OCI-LY1 (cell line): ENCODE measurements at regions not wholly inside any gene's neighbourhood (a gene's known extent, or its start where the extent isn't known, plus 50 kb on each side); places are given as distances from the start of the nearest gene placed in this dataset.

Experiments used
- H2AFZ ChIP-seq: fragments of 200-600 bp; sonication (generic), shearing (Covaris generic); 2 replicates; pipeline ENCODE4 v1.6.0; 2014; ENCODE audit warnings: antibody characterized with exemption, mild to moderate bottlenecking, low read length
- H3F3A ChIP-seq: fragments of 200-600 bp; sonication (generic), shearing (Covaris generic); 2 replicates; pipeline ENCODE4 v1.6.0; 2014; ENCODE audit warnings: mild to moderate bottlenecking, antibody characterized with exemption, low read length, moderate library complexity; ENCODE audit not compliant: insufficient read depth
- H3K27ac ChIP-seq: fragments of 200-600 bp; sonication (generic); 2 replicates; pipeline ENCODE4 v1.5.1; 2014; ENCODE audit warnings: low read length, mixed run types, mild to moderate bottlenecking, low read depth; ENCODE audit not compliant: poor library complexity, severe bottlenecking
- H3K27me3 ChIP-seq: fragments of 200-600 bp; sonication (generic); 2 replicates; pipeline ENCODE4 v1.6.0; 2014; ENCODE audit warnings: antibody characterized with exemption, mild to moderate bottlenecking, low read length, moderate library complexity; ENCODE audit not compliant: insufficient read depth
- H3K36me3 ChIP-seq: fragments of 200-600 bp; sonication (generic); 2 replicates; pipeline ENCODE4 v1.6.1; 2014; ENCODE audit warnings: mild to moderate bottlenecking, antibody characterized with exemption, low read length, moderate library complexity, mixed read lengths; ENCODE audit not compliant: insufficient read depth
- H3K4me1 ChIP-seq: fragments of 200-600 bp; sonication (generic); 2 replicates; pipeline ENCODE4 v1.5.1; 2014; ENCODE audit warnings: mild to moderate bottlenecking, low read length, moderate library complexity; ENCODE audit not compliant: insufficient read depth, severe bottlenecking
- H3K4me2 ChIP-seq: fragments of 200-600 bp; sonication (generic), shearing (Covaris generic); 2 replicates; pipeline ENCODE4 v1.6.1; 2014; ENCODE audit warnings: low read length
- H3K4me3 ChIP-seq: fragments of 200-600 bp; sonication (generic); 2 replicates; pipeline ENCODE4 v1.5.1; 2014; ENCODE audit warnings: low read length, low read depth, mild to moderate bottlenecking, mixed read lengths; ENCODE audit not compliant: poor library complexity, severe bottlenecking
- H3K79me2 ChIP-seq: fragments of 200-600 bp; shearing (Covaris generic); 2 replicates; pipeline ENCODE4 v1.6.1; 2016; ENCODE audit warnings: mixed run types, low read length, mixed read lengths; ENCODE audit not compliant: insufficient read depth
- H3K9ac ChIP-seq: fragments of 200-600 bp; sonication (generic), shearing (Covaris generic); 2 replicates; pipeline ENCODE4 v1.6.1; 2014; ENCODE audit warnings: mild to moderate bottlenecking, low read length, mixed read lengths
- H3K9me2 ChIP-seq: fragments of 200-600 bp; sonication (generic), shearing (Covaris generic); 2 replicates; pipeline ENCODE4 v1.6.1; 2014; ENCODE audit warnings: low read depth, mild to moderate bottlenecking, low read length, mixed read lengths
- H3K9me3 ChIP-seq: fragments of 200-600 bp; shearing (Covaris generic); 2 replicates; pipeline ENCODE4 v1.6.1; 2014; ENCODE audit warnings: low read length, mixed read lengths
- H4K20me1 ChIP-seq: fragments of 200-600 bp; sonication (generic), shearing (Covaris generic); 2 replicates; pipeline ENCODE4 v1.6.0; 2016; ENCODE audit warnings: mild to moderate bottlenecking, low read length; ENCODE audit not compliant: insufficient read depth
- EZH2 ChIP-seq: fragments of 200-600 bp; sonication (generic), shearing (Covaris generic); IDR thresholded peaks from 2 replicates; pipeline ENCODE4 v1.8.0; 2017; ENCODE audit warnings: borderline replicate concordance, mixed run types, mild to moderate bottlenecking, antibody characterized with exemption, low read length, moderate library complexity, mixed read lengths
- TF ChIP-seq, protein P1 (sequence below): fragments of 200-600 bp; sonication (generic), shearing (Covaris generic); IDR thresholded peaks from 2 replicates; pipeline ENCODE4 v1.5.1; 2017; ENCODE audit warnings: mild to moderate bottlenecking, antibody characterized with exemption, low read length, moderate library complexity, mixed read lengths

DNA sequence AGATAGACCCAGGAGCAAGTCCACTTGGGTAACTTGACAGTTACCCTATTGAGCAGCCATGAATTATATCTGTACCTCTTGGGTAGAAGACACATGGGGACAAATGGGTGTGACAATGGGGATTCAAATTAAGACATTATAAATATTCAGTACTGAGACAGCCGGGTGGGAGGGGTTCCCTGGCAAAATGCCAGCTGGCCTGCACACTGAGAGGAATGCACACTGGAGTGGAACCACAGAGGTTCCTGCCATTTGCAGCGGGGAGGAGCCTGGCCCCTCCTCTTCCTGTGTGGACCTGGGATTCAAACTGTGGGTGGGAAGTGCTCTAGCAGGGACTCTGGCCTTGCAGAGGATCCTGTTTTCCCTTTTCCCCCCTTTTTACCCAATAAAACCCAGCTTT is 118.7 kb upstream of the CDKN3 start:
- H3K27me3 ChIP-seq = no peaks in the 10 kb centered on the region
- H3K27ac ChIP-seq = no peak overlapping the region
- no peak overlapping the region for H3K4me2 ChIP-seq
- no peak overlapping the region for H3K4me3 ChIP-seq
- H3K9me3 ChIP-seq = no peaks in the 10 kb centered on the region
- H3F3A ChIP-seq = no peaks in the 10 kb centered on the region
- H3K9me2 ChIP-seq = no peaks in the 10 kb centered on the region
- no peaks in the 10 kb centered on the region for H3K4me1 ChIP-seq
- TF ChIP-seq, protein P1, sequence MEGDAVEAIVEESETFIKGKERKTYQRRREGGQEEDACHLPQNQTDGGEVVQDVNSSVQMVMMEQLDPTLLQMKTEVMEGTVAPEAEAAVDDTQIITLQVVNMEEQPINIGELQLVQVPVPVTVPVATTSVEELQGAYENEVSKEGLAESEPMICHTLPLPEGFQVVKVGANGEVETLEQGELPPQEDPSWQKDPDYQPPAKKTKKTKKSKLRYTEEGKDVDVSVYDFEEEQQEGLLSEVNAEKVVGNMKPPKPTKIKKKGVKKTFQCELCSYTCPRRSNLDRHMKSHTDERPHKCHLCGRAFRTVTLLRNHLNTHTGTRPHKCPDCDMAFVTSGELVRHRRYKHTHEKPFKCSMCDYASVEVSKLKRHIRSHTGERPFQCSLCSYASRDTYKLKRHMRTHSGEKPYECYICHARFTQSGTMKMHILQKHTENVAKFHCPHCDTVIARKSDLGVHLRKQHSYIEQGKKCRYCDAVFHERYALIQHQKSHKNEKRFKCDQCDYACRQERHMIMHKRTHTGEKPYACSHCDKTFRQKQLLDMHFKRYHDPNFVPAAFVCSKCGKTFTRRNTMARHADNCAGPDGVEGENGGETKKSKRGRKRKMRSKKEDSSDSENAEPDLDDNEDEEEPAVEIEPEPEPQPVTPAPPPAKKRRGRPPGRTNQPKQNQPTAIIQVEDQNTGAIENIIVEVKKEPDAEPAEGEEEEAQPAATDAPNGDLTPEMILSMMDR = no peak
- TF ChIP-seq EZH2 = no peak
- H3K79me2 ChIP-seq = no peaks in the 10 kb centered on the region
- no peak overlapping the region for H3K9ac ChIP-seq
- H4K20me1 ChIP-seq = no peaks in the 10 kb centered on the region
- no peak overlapping the region for H2AFZ ChIP-seq
- H3K36me3 ChIP-seq = no peaks in the 10 kb centered on the region

DNA sequence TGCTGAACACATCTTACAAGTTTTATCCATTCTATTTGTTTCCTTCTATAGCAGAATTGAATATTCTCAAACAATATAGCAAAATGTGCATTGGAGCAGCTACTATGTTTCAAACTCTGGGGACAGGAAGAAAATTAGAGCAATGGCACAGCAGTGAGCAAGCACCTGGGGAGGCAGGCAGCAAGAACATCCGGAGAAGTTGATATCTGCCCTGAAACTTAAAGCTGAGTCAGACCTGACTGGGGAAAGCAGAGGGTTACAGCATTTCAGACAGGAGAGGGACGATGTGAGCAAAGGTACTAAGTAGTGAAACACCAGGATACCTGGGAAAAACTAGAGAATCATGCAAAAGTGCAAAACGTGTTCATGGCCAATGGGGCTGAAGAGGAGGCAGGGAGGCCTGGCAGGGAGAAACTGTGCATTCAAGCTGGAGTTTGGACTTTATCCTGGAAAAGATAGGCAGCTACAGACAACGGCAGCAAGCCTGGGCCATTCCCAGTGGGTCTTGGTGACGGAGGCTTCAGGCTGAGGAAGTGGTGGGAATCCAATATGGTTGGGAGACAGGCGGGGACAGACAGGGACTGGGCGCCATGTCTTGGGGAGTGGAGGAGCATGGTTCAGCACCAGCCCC is 118.0 kb upstream of the CDKN3 start:
- TF ChIP-seq, protein P1 = no peak
- no peak for TF ChIP-seq EZH2
- Histone ChIP-seq H3K27me3 (no peaks in the 10 kb centered on the region), H3K4me3 (no peak overlapping the region), H3K79me2 (no peaks in the 10 kb centered on the region), H3K36me3 (no peaks in the 10 kb centered on the region), H3F3A (no peaks in the 10 kb centered on the region), H3K9me2 (no peaks in the 10 kb centered on the region), H3K4me2 (no peak overlapping the region), H3K4me1 (no peaks in the 10 kb centered on the region), H2AFZ (no peak overlapping the region), H4K20me1 (no peaks in the 10 kb centered on the region), H3K9ac (no peak overlapping the region), H3K27ac (no peak overlapping the region), H3K9me3 (no peaks in the 10 kb centered on the region)

DNA sequence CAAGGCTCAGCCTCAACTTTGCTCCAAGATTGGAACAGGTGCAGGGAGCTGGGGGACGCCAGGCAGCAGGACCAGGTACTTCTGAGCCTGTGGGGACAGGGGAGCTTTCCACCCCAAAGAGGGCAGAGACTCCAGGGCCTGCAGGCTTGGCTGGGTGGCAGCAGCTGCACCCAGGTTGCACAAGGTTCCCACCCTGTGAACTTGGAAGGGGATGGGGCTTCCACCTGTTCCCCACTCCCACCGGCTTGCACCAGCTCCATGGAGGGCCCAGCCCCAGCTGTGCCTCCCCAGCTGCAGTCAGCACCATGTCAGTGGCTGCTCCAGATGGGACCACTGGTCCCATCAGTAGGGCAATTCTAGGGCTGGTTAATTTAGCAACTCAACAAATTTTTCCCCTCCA is 114.0 kb upstream of the CDKN3 start:
- no peak overlapping the region for H3K27ac ChIP-seq
- no peak overlapping the region for H3K9ac ChIP-seq
- H3K79me2 ChIP-seq = no peaks in the 10 kb centered on the region
- H3F3A ChIP-seq = no peaks in the 10 kb centered on the region
- no peaks in the 10 kb centered on the region for H3K9me2 ChIP-seq
- H3K27me3 ChIP-seq = no peaks in the 10 kb centered on the region
- H3K9me3 ChIP-seq = no peaks in the 10 kb centered on the region
- H3K4me2 ChIP-seq = no peak overlapping the region
- no peaks in the 10 kb centered on the region for H3K4me1 ChIP-seq
- H4K20me1 ChIP-seq = no peaks in the 10 kb centered on the region
- TF ChIP-seq EZH2 = no peak
- TF ChIP-seq, protein P1 = no peak
- H3K36me3 ChIP-seq = no peaks in the 10 kb centered on the region
- no peak overlapping the region for H2AFZ ChIP-seq
- no peak overlapping the region for H3K4me3 ChIP-seq
